ENCODE measurements at regions not wholly inside any gene's neighbourhood (a gene's known extent, or its start where the extent isn't known, plus 50 kb on each side); places are given as distances from the start of the nearest gene placed in this dataset.
"Not testable (repeated sequence)": the region's sequence is repeated elsewhere in the genome, so short reads cannot be mapped to it uniquely, and the experiment has no call there.

DNA sequence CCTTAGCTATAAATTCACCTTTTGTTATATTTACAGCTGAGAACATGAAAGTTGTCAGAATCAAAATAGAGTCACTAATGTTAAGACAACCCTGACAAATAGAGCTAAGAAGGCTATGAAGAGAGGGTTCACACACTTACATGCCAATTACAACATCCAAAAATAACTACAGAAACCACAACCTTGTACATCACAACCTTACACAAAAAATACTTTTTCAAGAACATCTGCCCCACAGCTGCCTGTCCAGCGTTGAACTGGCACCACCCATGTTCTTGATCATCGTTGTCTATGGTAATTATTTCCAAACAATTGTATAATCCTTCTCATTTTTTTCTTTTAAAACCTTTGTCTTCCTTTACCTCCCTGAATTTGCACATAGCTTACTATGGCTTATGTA is 231.2 kb upstream of the FKBP1C start:
- Histone ChIP-seq H3K27ac (peak overlapping the region in 1 of 4 donors; percentile 39), H3K27me3 (no peaks in the 10 kb centered on the region), H3K4me3 (no peak overlapping the region), H3K9me3 (no peaks in the 10 kb centered on the region), H3K4me1 (peaks cover 15% of the 10 kb centered on the region), H3K36me3 (replicated peaks in 1 of 2; ENCODE audit: insufficient read depth in 1 of 2, low read depth in 2 of 2) (no peaks in the 10 kb centered on the region)
- TF ChIP-seq CTCF (IDR thresholded peaks at IDR 0.05), result no peak
- no peak for TF ChIP-seq POLR2A (IDR thresholded peaks at IDR 0.05)
- WGBS, 2 donors, result 50 to 65% methylated on average over 2 of the region's 2 CpGs
- intact Hi-C loops (cut with DNase I), result no loop called here
- ATAC-seq (no peak), DNase-seq (no peak)

GRCh38 chr6:62980724-62981123 is 230.5 kb upstream of the FKBP1C start:
- peak overlapping the region in 3 of 4 donors; percentile 38 to 63 (median 39) for H3K27ac ChIP-seq
- peak; percentile 98 for ATAC-seq
- peak in 3 of 4 donors; percentile 37 to 59 (median 52) for DNase-seq
- H3K4me3 ChIP-seq, result no peak overlapping the region
- no peak for TF ChIP-seq POLR2A (IDR thresholded peaks at IDR 0.05)
- TF ChIP-seq CTCF (IDR thresholded peaks at IDR 0.05), result no peak
- intact Hi-C loops (cut with DNase I), result no loop called here
- H3K4me1 ChIP-seq, result peaks cover 15% of the 10 kb centered on the region
- no peaks in the 10 kb centered on the region for H3K9me3 ChIP-seq
- no peaks in the 10 kb centered on the region for H3K27me3 ChIP-seq
- H3K36me3 ChIP-seq (replicated peaks in 1 of 2; ENCODE audit: insufficient read depth in 1 of 2, low read depth in 2 of 2), result no peaks in the 10 kb centered on the region

GRCh38 chr6:62982951-62983350 is 228.3 kb upstream of the FKBP1C start:
- H3K9me3 ChIP-seq, result no peaks in the 10 kb centered on the region
- intact Hi-C loops (cut with DNase I), result no loop called here
- no peaks in the 10 kb centered on the region for H3K27me3 ChIP-seq
- peaks cover 15% of the 10 kb centered on the region for H3K4me1 ChIP-seq
- no peak for TF ChIP-seq POLR2A (IDR thresholded peaks at IDR 0.05)
- no peak for TF ChIP-seq CTCF (IDR thresholded peaks at IDR 0.05)
- DNase-seq (no peak), ATAC-seq (no peak)
- H3K36me3 ChIP-seq (replicated peaks in 1 of 2; ENCODE audit: insufficient read depth in 1 of 2, low read depth in 2 of 2), result no peaks in the 10 kb centered on the region
- WGBS, 2 donors, result 51 to 62% methylated on average over 2 of the region's 2 CpGs
- H3K4me3 ChIP-seq, result no peak overlapping the region
- H3K27ac ChIP-seq, result no peak overlapping the region

DNA sequence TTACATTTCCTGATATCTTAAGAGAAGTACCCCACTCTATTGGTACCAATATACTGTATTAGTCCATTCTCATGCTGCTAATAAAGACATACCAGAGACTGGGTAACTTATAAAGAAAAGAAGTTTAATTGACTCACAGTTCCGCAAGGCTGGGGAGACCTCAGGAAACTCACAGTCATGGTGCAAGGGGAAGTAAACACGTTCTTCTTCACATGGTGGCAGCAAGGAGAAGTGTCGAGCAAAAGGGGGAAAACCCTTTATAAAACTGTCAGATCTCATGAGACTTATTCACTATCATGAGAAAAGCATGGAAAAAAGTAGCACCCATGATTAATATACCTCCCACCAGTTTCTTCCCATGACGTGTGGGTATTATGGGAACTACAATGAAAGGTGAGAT is 219.6 kb upstream of the FKBP1C start:
- H3K36me3 ChIP-seq (replicated peaks in 1 of 2; ENCODE audit: insufficient read depth in 1 of 2, low read depth in 2 of 2); H3K4me3 ChIP-seq; intact Hi-C loops (cut with DNase I); DNase-seq; H3K9me3 ChIP-seq; H3K27ac ChIP-seq; H3K27me3 ChIP-seq; H3K4me1 ChIP-seq; ATAC-seq: not testable (repeated sequence)
- WGBS, 2 donors, result 73 to 84% methylated on average over 4 of the region's 4 CpGs

- no peak for TF ChIP-seq CTCF (IDR thresholded peaks at IDR 0.05)
- TF ChIP-seq POLR2A (IDR thresholded peaks at IDR 0.05), result no peak
- ATAC-seq (no peak), DNase-seq (no peak)
- Histone ChIP-seq H3K4me3 (no peak overlapping the region), H3K27ac (no peak overlapping the region), H3K9me3 (no peaks in the 10 kb centered on the region), H3K36me3 (replicated peaks in 1 of 2; ENCODE audit: insufficient read depth in 1 of 2, low read depth in 2 of 2) (no peaks in the 10 kb centered on the region), H3K27me3 (no peaks in the 10 kb centered on the region), H3K4me1 (no peaks in the 10 kb centered on the region)
- intact Hi-C loops (cut with DNase I), result no loop called here
Measured at GRCh38 chr6:62993951-62994350, 217.3 kb upstream of the FKBP1C start.

Data from body of pancreas (tissue), 4 donors.